OCI-LY1 (cell line): ENCODE measurements at regions not wholly inside any gene's neighbourhood (a gene's known extent, or its start where the extent isn't known, plus 50 kb on each side); places are given as distances from the start of the nearest gene placed in this dataset.

Source experiments
- H2AFZ ChIP-seq: fragments of 200-600 bp; sonication (generic), shearing (Covaris generic); 2 replicates; pipeline ENCODE4 v1.6.0; 2014; ENCODE audit warnings: antibody characterized with exemption, mild to moderate bottlenecking, low read length
- H3F3A ChIP-seq: fragments of 200-600 bp; sonication (generic), shearing (Covaris generic); 2 replicates; pipeline ENCODE4 v1.6.0; 2014; ENCODE audit warnings: mild to moderate bottlenecking, antibody characterized with exemption, low read length, moderate library complexity; ENCODE audit not compliant: insufficient read depth
- H3K27ac ChIP-seq: fragments of 200-600 bp; sonication (generic); 2 replicates; pipeline ENCODE4 v1.5.1; 2014; ENCODE audit warnings: low read length, mixed run types, mild to moderate bottlenecking, low read depth; ENCODE audit not compliant: poor library complexity, severe bottlenecking
- H3K27me3 ChIP-seq: fragments of 200-600 bp; sonication (generic); 2 replicates; pipeline ENCODE4 v1.6.0; 2014; ENCODE audit warnings: antibody characterized with exemption, mild to moderate bottlenecking, low read length, moderate library complexity; ENCODE audit not compliant: insufficient read depth
- H3K36me3 ChIP-seq: fragments of 200-600 bp; sonication (generic); 2 replicates; pipeline ENCODE4 v1.6.1; 2014; ENCODE audit warnings: mild to moderate bottlenecking, antibody characterized with exemption, low read length, moderate library complexity, mixed read lengths; ENCODE audit not compliant: insufficient read depth
- H3K4me1 ChIP-seq: fragments of 200-600 bp; sonication (generic); 2 replicates; pipeline ENCODE4 v1.5.1; 2014; ENCODE audit warnings: mild to moderate bottlenecking, low read length, moderate library complexity; ENCODE audit not compliant: insufficient read depth, severe bottlenecking
- H3K4me2 ChIP-seq: fragments of 200-600 bp; sonication (generic), shearing (Covaris generic); 2 replicates; pipeline ENCODE4 v1.6.1; 2014; ENCODE audit warnings: low read length
- H3K4me3 ChIP-seq: fragments of 200-600 bp; sonication (generic); 2 replicates; pipeline ENCODE4 v1.5.1; 2014; ENCODE audit warnings: low read length, low read depth, mild to moderate bottlenecking, mixed read lengths; ENCODE audit not compliant: poor library complexity, severe bottlenecking
- H3K79me2 ChIP-seq: fragments of 200-600 bp; shearing (Covaris generic); 2 replicates; pipeline ENCODE4 v1.6.1; 2016; ENCODE audit warnings: mixed run types, low read length, mixed read lengths; ENCODE audit not compliant: insufficient read depth
- H3K9ac ChIP-seq: fragments of 200-600 bp; sonication (generic), shearing (Covaris generic); 2 replicates; pipeline ENCODE4 v1.6.1; 2014; ENCODE audit warnings: mild to moderate bottlenecking, low read length, mixed read lengths
- H3K9me2 ChIP-seq: fragments of 200-600 bp; sonication (generic), shearing (Covaris generic); 2 replicates; pipeline ENCODE4 v1.6.1; 2014; ENCODE audit warnings: low read depth, mild to moderate bottlenecking, low read length, mixed read lengths
- H3K9me3 ChIP-seq: fragments of 200-600 bp; shearing (Covaris generic); 2 replicates; pipeline ENCODE4 v1.6.1; 2014; ENCODE audit warnings: low read length, mixed read lengths
- H4K20me1 ChIP-seq: fragments of 200-600 bp; sonication (generic), shearing (Covaris generic); 2 replicates; pipeline ENCODE4 v1.6.0; 2016; ENCODE audit warnings: mild to moderate bottlenecking, low read length; ENCODE audit not compliant: insufficient read depth
- EZH2 ChIP-seq: fragments of 200-600 bp; sonication (generic), shearing (Covaris generic); IDR thresholded peaks from 2 replicates; pipeline ENCODE4 v1.8.0; 2017; ENCODE audit warnings: borderline replicate concordance, mixed run types, mild to moderate bottlenecking, antibody characterized with exemption, low read length, moderate library complexity, mixed read lengths
- TF ChIP-seq, protein P1 (sequence below): fragments of 200-600 bp; sonication (generic), shearing (Covaris generic); IDR thresholded peaks from 2 replicates; pipeline ENCODE4 v1.5.1; 2017; ENCODE audit warnings: mild to moderate bottlenecking, antibody characterized with exemption, low read length, moderate library complexity, mixed read lengths

DNA sequence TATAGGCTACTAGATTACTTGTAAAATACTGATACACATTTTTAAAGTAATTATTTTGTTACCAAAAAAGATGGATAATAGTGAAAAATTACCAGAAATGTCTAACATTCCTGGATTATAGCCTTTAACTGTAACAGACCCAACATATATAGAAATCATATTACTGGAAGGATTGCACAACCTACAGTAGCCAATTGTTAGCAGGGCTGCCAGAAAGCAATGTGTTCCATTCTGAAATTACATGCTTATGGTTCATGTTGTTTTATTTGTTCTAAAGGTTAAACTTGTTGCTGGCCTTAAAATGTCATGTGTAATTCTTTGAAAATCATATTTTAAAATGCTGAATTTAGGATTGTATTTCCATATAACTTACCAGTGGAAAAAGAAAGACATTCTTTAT, 793.6 kb upstream of the ACVR2A start:
- Histone ChIP-seq H3K79me2 (no peaks in the 10 kb centered on the region), H3K27me3 (no peaks in the 10 kb centered on the region), H3K36me3 (no peaks in the 10 kb centered on the region), H3F3A (no peaks in the 10 kb centered on the region), H3K4me1 (no peaks in the 10 kb centered on the region), H4K20me1 (no peaks in the 10 kb centered on the region), H3K4me3 (no peak overlapping the region), H2AFZ (no peak overlapping the region), H3K9ac (no peak overlapping the region), H3K27ac (no peak overlapping the region), H3K4me2 (no peak overlapping the region), H3K9me2 (no peaks in the 10 kb centered on the region), H3K9me3 (no peaks in the 10 kb centered on the region)
- TF ChIP-seq EZH2 = no peak
- TF ChIP-seq, protein P1, sequence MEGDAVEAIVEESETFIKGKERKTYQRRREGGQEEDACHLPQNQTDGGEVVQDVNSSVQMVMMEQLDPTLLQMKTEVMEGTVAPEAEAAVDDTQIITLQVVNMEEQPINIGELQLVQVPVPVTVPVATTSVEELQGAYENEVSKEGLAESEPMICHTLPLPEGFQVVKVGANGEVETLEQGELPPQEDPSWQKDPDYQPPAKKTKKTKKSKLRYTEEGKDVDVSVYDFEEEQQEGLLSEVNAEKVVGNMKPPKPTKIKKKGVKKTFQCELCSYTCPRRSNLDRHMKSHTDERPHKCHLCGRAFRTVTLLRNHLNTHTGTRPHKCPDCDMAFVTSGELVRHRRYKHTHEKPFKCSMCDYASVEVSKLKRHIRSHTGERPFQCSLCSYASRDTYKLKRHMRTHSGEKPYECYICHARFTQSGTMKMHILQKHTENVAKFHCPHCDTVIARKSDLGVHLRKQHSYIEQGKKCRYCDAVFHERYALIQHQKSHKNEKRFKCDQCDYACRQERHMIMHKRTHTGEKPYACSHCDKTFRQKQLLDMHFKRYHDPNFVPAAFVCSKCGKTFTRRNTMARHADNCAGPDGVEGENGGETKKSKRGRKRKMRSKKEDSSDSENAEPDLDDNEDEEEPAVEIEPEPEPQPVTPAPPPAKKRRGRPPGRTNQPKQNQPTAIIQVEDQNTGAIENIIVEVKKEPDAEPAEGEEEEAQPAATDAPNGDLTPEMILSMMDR = no peak

DNA sequence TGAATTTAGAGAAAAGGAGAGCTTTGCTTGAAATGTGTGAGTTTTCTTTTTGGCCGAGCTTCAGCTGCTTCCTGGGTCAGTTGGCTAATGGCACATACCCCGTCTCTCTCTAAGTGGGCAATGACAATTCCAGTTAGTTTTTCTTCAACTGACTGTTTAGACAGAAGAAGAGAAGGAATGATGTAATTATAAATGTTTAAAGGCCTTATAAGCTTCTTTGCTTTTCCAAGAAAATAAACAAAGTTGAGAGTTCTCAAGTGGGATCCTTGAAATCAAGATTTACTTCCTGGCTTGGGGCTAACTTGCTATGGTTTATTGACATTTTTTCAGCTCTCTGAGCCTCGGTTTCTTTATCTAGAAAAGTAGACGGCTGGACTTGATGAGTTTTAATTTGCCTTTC, 794.9 kb upstream of the ACVR2A start:
- Histone ChIP-seq H3K4me2 (no peak overlapping the region), H3K27ac (no peak overlapping the region)

DNA sequence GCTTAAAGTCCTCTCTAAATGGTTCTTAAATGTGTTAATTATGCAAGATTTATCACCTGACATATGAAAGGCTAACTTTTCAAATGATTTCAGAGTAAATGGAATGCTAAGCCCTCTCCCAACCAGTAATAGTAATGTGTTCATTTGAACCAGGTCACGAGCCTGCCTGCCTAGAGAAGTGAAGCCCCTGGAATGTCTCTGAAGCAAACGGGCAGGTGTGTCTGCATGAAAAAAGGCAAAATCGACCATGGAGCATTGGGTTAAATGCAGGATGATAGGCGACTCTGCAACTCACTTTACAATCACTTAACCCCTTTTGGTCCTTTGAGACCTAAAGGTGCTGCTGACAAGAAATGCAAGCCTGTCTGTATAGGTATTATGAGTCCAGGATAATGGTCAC, 798.4 kb upstream of the ACVR2A start:
- Histone ChIP-seq H3K9me2 (no peaks in the 10 kb centered on the region), H3K4me2 (no peak overlapping the region), H3K27ac (no peak overlapping the region), H2AFZ (no peak overlapping the region), H3F3A (no peaks in the 10 kb centered on the region), H3K9ac (no peak overlapping the region), H3K9me3 (no peaks in the 10 kb centered on the region), H3K79me2 (no peaks in the 10 kb centered on the region), H4K20me1 (no peaks in the 10 kb centered on the region), H3K36me3 (no peaks in the 10 kb centered on the region), H3K4me3 (no peak overlapping the region), H3K27me3 (no peaks in the 10 kb centered on the region), H3K4me1 (no peaks in the 10 kb centered on the region)
- TF ChIP-seq EZH2 = no peak
- TF ChIP-seq, protein P1 = no peak

More for the DNA sequence above, 794.9 kb upstream of the ACVR2A start:
- Histone ChIP-seq H3K27me3 (no peaks in the 10 kb centered on the region), H2AFZ (no peak overlapping the region), H4K20me1 (no peaks in the 10 kb centered on the region), H3K4me3 (no peak overlapping the region), H3K9me3 (no peaks in the 10 kb centered on the region), H3K9me2 (no peaks in the 10 kb centered on the region), H3K4me1 (no peaks in the 10 kb centered on the region), H3K36me3 (no peaks in the 10 kb centered on the region), H3F3A (no peaks in the 10 kb centered on the region), H3K9ac (no peak overlapping the region), H3K79me2 (no peaks in the 10 kb centered on the region)
- TF ChIP-seq, protein P1 = no peak
- no peak for TF ChIP-seq EZH2
